K562 (cell line): ENCODE measurements at regions not wholly inside any gene's neighbourhood (a gene's known extent, or its start where the extent isn't known, plus 50 kb on each side); places are given as distances from the start of the nearest gene placed in this dataset.

ENCODE experiments used
- ATAC-seq: fragments of 200-7000 bp; cut with Tn5 transposase; 3 replicates; pipeline ENCODE4 v1.9.1; 2020; ENCODE audit warnings: moderate library complexity
- BruUV-seq: library from RNA; stranded (reverse); fragments of 400-500 nt; replicated peaks from 2 replicates; lab custom pipeline; 2021; lab: Mats Ljungman, UMichigan
- CTCF ChIA-PET: fragments of 300-600 bp; formaldehyde crosslinking; extraction: SDS; loops from one replicate; lab custom pipeline; 2021; ENCODE audit warnings: low intra/inter-chr PET ratio; lab: Yijun Ruan, JAX
- POLR2A ChIA-PET: fragments of 300-600, 350-650 bp; sonication (Branson Sonifier 250); formaldehyde crosslinking; extraction: SDS; loops from one replicate; lab custom pipeline; 2021; ENCODE audit warnings: antibody characterized with exemption, inconsistent platforms; lab: Yijun Ruan, JAX
- DNase-seq, 4 experiments: peaks; one replicate each; pipeline versions ENCODE4 v3.0.0 to v3.0.0-alpha.2; 2011 to 2018; ENCODE audit warnings: low spot score in 3 of 4, mixed read lengths in 3 of 4; ENCODE audit errors: extremely low read depth in 1 of 4
- FAIRE-seq: peaks from 2 replicates; lab custom pipeline; 2011; peaks lifted over from hg19 to GRCh38; lab: Jason Lieb, UNC
- H2AFZ ChIP-seq: 2 replicates; pipeline ENCODE4 v1.6.0; 2011; ENCODE audit warnings: low read depth, low read length, control low read depth, inconsistent platforms
- H3K27ac ChIP-seq: fragments of 200-600 bp; 3 replicates; pipeline ENCODE4 v1.8.0; 2011; ENCODE audit warnings: low read depth, mild to moderate bottlenecking, control low read depth, inconsistent platforms, low read length, moderate library complexity, mixed read lengths; ENCODE audit errors: extremely low read depth
- H3K27me3 ChIP-seq, 2 experiments: fragments of 300-600 bp in 1 of 2; 2 replicates in 1 of 2; 3 replicates in 1 of 2; pipeline versions ENCODE4 v1.6.0 to v1.8.0; 2011; ENCODE audit warnings: inconsistent platforms in 2 of 2, low read length in 2 of 2, mild to moderate bottlenecking in 1 of 2, mixed read lengths in 1 of 2, moderate library complexity in 1 of 2; ENCODE audit not compliant: control insufficient read depth in 2 of 2, insufficient read depth in 2 of 2
- H3K36me3 ChIP-seq: fragments of 300-600 bp; 3 replicates; pipeline ENCODE4 v1.8.0; 2011; ENCODE audit warnings: mild to moderate bottlenecking, low read length, inconsistent platforms; ENCODE audit not compliant: control insufficient read depth, insufficient read depth
- H3K4me1 ChIP-seq, 2 experiments: fragments of 200-600 bp in 1 of 2; replicated peaks in 1 of 2; 2 replicates in 1 of 2; 3 replicates in 1 of 2; pipeline versions ENCODE4 v1.5.1 to v1.8.0; 2011; ENCODE audit warnings: inconsistent platforms in 2 of 2, low read length in 2 of 2, mild to moderate bottlenecking in 1 of 2, mixed read lengths in 1 of 2, moderate library complexity in 1 of 2; ENCODE audit not compliant: control insufficient read depth in 2 of 2, insufficient read depth in 2 of 2
- H3K4me2 ChIP-seq: 2 replicates; pipeline ENCODE4 v1.6.1; 2011; ENCODE audit warnings: low read length, control low read depth, inconsistent platforms, mixed read lengths; ENCODE audit not compliant: insufficient read depth
- H3K4me3 ChIP-seq: fragments of 200-600 bp; sonication (generic), shearing (Covaris generic); 2 replicates; pipeline ENCODE4 v1.5.1; 2016; ENCODE audit warnings: control low read depth, inconsistent platforms
- H3K79me2 ChIP-seq: fragments of 200-600 bp; 3 replicates; pipeline ENCODE4 v1.8.0; 2011; ENCODE audit warnings: low read length, inconsistent platforms; ENCODE audit not compliant: control insufficient read depth, insufficient read depth
- H3K9ac ChIP-seq, 2 experiments: 2 replicates each; pipeline versions ENCODE4 v1.6.0 to v1.6.1; 2011; ENCODE audit warnings: low read depth in 2 of 2, low read length in 2 of 2, control low read depth in 1 of 2, inconsistent platforms in 1 of 2, mild to moderate bottlenecking in 1 of 2, mixed read lengths in 1 of 2; ENCODE audit not compliant: insufficient read depth in 1 of 2
- H3K9me1 ChIP-seq: one replicate; pipeline ENCODE4 v1.6.0; 2011; ENCODE audit warnings: inconsistent platforms, mild to moderate bottlenecking, low read length, moderate library complexity; ENCODE audit not compliant: control insufficient read depth, insufficient read depth
- H3K9me3 ChIP-seq: replicated peaks from 2 replicates; pipeline ENCODE4 v1.5.1; 2011; ENCODE audit warnings: low read depth, low read length, inconsistent platforms; ENCODE audit not compliant: control insufficient read depth, insufficient read depth
- H4K20me1 ChIP-seq: replicated peaks from 2 replicates; pipeline ENCODE4 v1.6.1; 2011; ENCODE audit warnings: low read length, inconsistent platforms, mixed read lengths; ENCODE audit not compliant: control insufficient read depth, insufficient read depth
- ATF4 ChIP-seq: fragments of 450-650 bp; formaldehyde crosslinking; IDR thresholded peaks from 2 replicates; pipeline ENCODE4 v1.4.0; 2022; ENCODE audit warnings: mild to moderate bottlenecking, moderate library complexity
- HDAC3 ChIP-seq: fragments of 450-650 bp; IDR thresholded peaks from 2 replicates; pipeline ENCODE4 v1.6.1; 2018; ENCODE audit warnings: borderline replicate concordance, mild to moderate bottlenecking, moderate library complexity; ENCODE audit not compliant: partially characterized antibody
- HNRNPL ChIP-seq: fragments of 200-400 bp; formaldehyde crosslinking; IDR thresholded peaks from 2 replicates; pipeline ENCODE4 v1.6.1; 2017; ENCODE audit warnings: low read depth, mild to moderate bottlenecking, low read length
- NFE2 ChIP-seq: IDR thresholded peaks from 2 replicates; pipeline ENCODE4 v1.6.1; 2014; ENCODE audit warnings: antibody characterized with exemption, low read depth
- PRMT5 ChIP-seq: sonication (generic); formaldehyde crosslinking; IDR thresholded peaks from 2 replicates; pipeline ENCODE4 v1.5.0; 2020; ENCODE audit warnings: missing genetic modification reagents
- PTBP1 ChIP-seq: fragments of 200-400 bp; formaldehyde crosslinking; IDR thresholded peaks from 2 replicates; pipeline ENCODE4 v1.6.1; 2017; ENCODE audit warnings: low read depth, low read length
- REST ChIP-seq, 2 experiments: fragments of 450-650 bp; formaldehyde crosslinking in 1 of 2; IDR thresholded peaks; 2 replicates each; pipeline versions ENCODE4 v1.4.0 to v1.6.1; 2014 to 2020; ENCODE audit warnings: mild to moderate bottlenecking in 2 of 2, borderline replicate concordance in 1 of 2, low read depth in 1 of 2
- SRSF3 ChIP-seq: fragments of 200-400 bp; formaldehyde crosslinking; IDR thresholded peaks from 2 replicates; pipeline ENCODE4 v1.6.1; 2016; ENCODE audit warnings: mild to moderate bottlenecking, low read length, moderate library complexity; ENCODE audit not compliant: insufficient read depth
- TARDBP ChIP-seq: fragments of 450-650 bp; IDR thresholded peaks from 2 replicates; pipeline ENCODE4 v1.6.1; 2016
- TOE1 ChIP-seq, 2 experiments: fragments of 450-650 bp in 1 of 2; sonication (generic) in 1 of 2; formaldehyde crosslinking in 1 of 2; IDR thresholded peaks; 2 replicates each; pipeline versions ENCODE4 v1.7.1 to v1.8.0; 2016 to 2022; ENCODE audit warnings: borderline replicate concordance in 2 of 2, mild to moderate bottlenecking in 2 of 2, antibody characterized with exemption in 1 of 2, inconsistent platforms in 1 of 2, low read depth in 1 of 2, missing genetic modification reagents in 1 of 2, moderate library complexity in 1 of 2
- ZNF184 ChIP-seq: sonication (generic); formaldehyde crosslinking; IDR thresholded peaks from 2 replicates; pipeline ENCODE4 v1.5.0; 2020; ENCODE audit warnings: missing genetic modification reagents
- ZNF311 ChIP-seq: fragments of 250-450 bp; sonication (Bioruptor Pico); IDR thresholded peaks from 2 replicates; pipeline ENCODE4 v1.4.0; 2020; ENCODE audit warnings: mild to moderate bottlenecking, moderate library complexity
- ZNF785 ChIP-seq: fragments of 250-450 bp; sonication (Bioruptor Pico); IDR thresholded peaks from 2 replicates; pipeline ENCODE4 v1.4.0; 2020; ENCODE audit warnings: mild to moderate bottlenecking
- WGBS: fragments of 100-300 bp; shearing (Covaris generic); methylation state at CpG from one replicate; pipeline ENCODE4 v1.1.6; 2016; ENCODE audit warnings: low coverage, mixed read lengths; ENCODE audit not compliant: insufficient coverage; ENCODE audit errors: missing lambda C conversion rate; 5-methylcytosine and 5-hydroxymethylcytosine counted together
- in situ Hi-C: fragments of 300-500 bp; cut with MboI; formaldehyde crosslinking; loops from 4 replicates; pipeline ENCODE4 v1.15.0; 2018; ENCODE audit warnings: inconsistent platforms, mixed read lengths
- intact Hi-C: fragments of 100-400 bp; cut with micrococcal nuclease; formaldehyde crosslinking; loops from 2 replicates; pipeline ENCODE4 v1.14.2; 2022
- TF ChIP-seq, protein P1 (sequence below): fragments of 450-650 bp; formaldehyde crosslinking; IDR thresholded peaks from 2 replicates; pipeline ENCODE4 v1.4.0; 2020; ENCODE audit warnings: mild to moderate bottlenecking

DNA sequence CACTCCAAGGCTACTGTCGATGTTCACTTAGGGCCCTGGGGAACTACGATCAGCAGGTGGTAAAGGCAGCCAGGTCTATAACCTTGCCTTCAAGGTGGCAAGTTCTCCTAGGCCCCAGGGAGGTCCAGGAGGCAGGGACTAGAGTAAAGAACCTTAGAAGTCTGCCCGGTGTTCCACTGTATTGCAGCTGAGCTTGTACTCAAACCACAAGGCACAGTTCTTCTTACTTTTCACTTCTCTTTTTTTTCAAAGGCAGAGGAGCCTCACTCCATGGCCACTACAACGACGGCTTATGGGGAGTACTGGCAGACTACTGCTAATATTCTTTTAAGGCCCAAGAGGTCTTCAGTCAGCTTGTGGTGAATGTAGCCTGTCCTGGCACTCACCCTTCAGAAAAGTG, 78.8 kb upstream of the GPR174 start:
- H3K27ac ChIP-seq: no peak overlapping the region
- no peaks in the 10 kb centered on the region for H3K9me1 ChIP-seq
- H3K36me3 ChIP-seq: no peaks in the 10 kb centered on the region
- 8% methylated on average over 5 of the region's 5 CpGs for WGBS
- H3K4me1 ChIP-seq: no peaks in the 10 kb centered on the region
- FAIRE-seq (no peak), ATAC-seq (no peak), DNase-seq (no peak)
- BruUV-seq: no TSS peak
- H4K20me1 ChIP-seq: no peaks in the 10 kb centered on the region
- ChIA-PET CTCF (no interaction called here), POLR2A (no interaction called here)
- no peak overlapping the region for H3K9ac ChIP-seq
- no peaks in the 10 kb centered on the region for H3K27me3 ChIP-seq
- no peak overlapping the region for H3K4me3 ChIP-seq
- intact Hi-C loops: no loop called here
- in situ Hi-C loops: no loop called here
- no peaks in the 10 kb centered on the region for H3K9me3 ChIP-seq
- H3K79me2 ChIP-seq: no peaks in the 10 kb centered on the region
- no peak overlapping the region for H3K4me2 ChIP-seq
- no peak overlapping the region for H2AFZ ChIP-seq
- TF ChIP-seq ZNF311: no peak
- TF ChIP-seq PRMT5 (CRISPR knock-in tag): no peak
- TF ChIP-seq NFE2: no peak
- no peak for TF ChIP-seq PTBP1
- no peak for TF ChIP-seq TARDBP
- TF ChIP-seq, protein P1, sequence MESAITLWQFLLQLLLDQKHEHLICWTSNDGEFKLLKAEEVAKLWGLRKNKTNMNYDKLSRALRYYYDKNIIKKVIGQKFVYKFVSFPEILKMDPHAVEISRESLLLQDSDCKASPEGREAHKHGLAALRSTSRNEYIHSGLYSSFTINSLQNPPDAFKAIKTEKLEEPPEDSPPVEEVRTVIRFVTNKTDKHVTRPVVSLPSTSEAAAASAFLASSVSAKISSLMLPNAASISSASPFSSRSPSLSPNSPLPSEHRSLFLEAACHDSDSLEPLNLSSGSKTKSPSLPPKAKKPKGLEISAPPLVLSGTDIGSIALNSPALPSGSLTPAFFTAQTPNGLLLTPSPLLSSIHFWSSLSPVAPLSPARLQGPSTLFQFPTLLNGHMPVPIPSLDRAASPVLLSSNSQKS (CRISPR knock-in tag): no peak
- TF ChIP-seq SRSF3: no peak
- no peak for TF ChIP-seq ATF4 (CRISPR knock-in tag)
- TF ChIP-seq TOE1 (IDR thresholded peaks at IDR 0.05; ENCODE audit: borderline replicate concordance): no peak
- no peak for TF ChIP-seq TOE1 (CRISPR knock-in tag; IDR thresholded peaks at IDR 0.05; ENCODE audit: borderline replicate concordance, low read depth)
- TF ChIP-seq HNRNPL: no peak
- no peak for TF ChIP-seq ZNF184
- no peak for TF ChIP-seq REST (IDR thresholded peaks at IDR 0.05; ENCODE audit: borderline replicate concordance)
- TF ChIP-seq REST (CRISPR knock-in tag; IDR thresholded peaks at IDR 0.05; ENCODE audit: low read depth): no peak
- no peak for TF ChIP-seq HDAC3
- TF ChIP-seq ZNF785 (CRISPR knock-in tag): no peak
